DMS53 treated with DMSO at 0.1 percent for 48 hours (cell line): ENCODE measurements at regions not wholly inside any gene's neighbourhood (a gene's known extent, or its start where the extent isn't known, plus 50 kb on each side); places are given as distances from the start of the nearest gene placed in this dataset.

ENCODE experiments used
- DNase-seq: peaks from one replicate; lab custom pipeline; 2025; ENCODE audit not compliant: unreplicated experiment; lab: John Stamatoyannopoulos, UW

DNA sequence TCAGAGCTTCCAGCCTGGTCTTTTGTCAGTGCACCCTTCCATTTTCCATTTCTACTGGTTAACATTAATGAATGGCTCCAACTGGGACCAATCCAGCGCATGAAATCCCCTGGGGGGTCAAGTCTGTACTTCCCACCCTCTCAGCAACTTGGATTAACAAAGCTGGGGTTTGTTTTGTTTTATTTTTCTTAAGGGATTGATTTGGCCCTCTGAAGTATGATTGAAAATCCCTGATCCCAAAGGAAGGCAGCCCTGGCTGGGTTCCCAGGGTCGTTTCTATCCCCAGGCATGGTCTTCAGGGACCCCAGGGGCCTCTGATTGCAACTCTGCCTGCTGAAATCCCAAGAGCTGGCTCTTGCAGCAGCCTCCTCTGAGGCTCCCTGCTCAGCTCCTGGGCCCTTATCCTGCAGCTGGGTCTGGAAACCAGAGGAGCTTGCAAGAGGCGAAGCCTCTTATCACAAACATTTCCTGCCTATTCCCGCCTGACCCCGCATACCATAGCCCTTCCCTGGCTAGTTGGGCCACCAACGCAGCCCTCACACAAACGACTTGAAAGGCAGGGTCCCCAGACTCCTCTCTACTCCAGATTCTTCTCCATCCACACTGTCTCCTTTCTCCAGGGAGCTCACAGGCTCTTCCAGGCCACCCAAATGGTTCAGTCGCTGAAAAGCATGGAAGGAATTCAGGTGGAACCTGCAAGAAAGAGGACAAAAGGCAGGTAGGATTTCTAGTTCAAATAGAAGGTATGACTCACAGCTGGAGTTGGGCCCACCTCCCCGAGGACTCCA is 109.7 kb upstream of the PKDCC start:
- DNase-seq: no peak

DNA sequence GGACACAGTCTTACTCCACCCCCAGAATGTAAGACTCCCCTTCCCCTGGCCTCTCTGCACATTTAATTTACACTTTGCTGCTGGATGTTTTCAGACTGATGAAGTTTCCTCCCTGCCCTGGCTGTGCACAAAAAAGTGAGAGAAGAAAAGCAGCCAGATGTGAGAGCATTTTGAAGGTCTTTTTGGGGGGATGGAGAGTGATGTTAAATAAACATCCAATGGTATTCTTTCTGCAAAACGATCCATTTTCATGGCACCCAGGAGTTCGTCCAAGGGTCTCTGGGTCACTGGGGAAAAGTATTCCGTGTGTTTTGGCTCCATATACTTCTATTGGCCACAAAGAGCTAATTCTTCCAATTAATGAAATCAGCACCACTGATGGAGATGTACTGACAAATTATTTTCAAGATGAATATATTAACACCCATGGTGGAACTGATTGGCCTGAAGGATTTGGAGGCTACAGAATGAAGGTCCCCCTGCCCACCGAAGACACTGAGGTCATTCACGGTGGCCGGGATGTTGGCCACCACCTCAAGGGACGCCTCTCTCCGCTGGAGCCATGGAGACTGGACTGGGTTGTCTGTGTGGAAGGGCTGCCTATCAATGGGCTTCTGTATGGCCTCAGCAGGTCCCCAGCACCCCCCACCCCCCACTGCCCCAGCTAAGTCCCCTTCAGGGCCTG is 107.6 kb upstream of the PKDCC start:
- DNase-seq: no peak

DNA sequence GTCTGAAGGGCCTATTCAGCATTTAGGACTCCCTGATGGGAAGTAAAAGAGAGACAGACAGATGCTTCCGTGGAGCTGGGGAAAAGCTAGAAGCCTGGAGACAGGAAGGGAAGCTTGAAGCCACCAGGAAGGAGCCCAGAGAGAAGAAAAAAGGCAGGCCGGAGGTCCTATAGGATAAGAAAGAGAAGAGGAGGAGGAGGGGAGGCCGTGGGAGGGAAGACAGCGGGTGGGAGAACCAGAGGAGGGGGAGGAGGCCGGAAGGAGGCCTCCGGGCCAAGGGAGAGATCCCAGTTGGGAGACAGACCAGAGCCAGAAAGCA is 107.1 kb upstream of the PKDCC start:
- DNase-seq: no peak

DNA sequence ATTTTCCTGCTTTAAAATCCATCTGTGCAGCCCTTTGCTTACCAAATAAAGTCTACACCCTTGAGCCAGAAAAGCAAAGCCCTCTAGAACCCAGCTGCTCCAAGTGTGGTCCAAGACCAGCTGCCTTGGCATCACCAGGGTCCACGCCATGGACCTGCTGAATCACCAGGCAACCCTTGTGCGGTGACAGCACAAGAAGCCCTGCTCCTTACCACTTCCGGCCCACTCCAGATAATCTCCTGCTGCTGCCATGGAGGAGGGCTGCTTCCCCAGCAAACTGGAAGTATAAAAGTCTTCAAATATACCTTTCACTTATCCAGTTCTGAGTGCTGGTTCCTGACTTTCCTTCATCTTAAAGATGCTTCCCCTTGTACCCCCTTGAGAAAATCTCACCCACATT is 106.0 kb upstream of the PKDCC start:
- DNase-seq: no peak

DNA sequence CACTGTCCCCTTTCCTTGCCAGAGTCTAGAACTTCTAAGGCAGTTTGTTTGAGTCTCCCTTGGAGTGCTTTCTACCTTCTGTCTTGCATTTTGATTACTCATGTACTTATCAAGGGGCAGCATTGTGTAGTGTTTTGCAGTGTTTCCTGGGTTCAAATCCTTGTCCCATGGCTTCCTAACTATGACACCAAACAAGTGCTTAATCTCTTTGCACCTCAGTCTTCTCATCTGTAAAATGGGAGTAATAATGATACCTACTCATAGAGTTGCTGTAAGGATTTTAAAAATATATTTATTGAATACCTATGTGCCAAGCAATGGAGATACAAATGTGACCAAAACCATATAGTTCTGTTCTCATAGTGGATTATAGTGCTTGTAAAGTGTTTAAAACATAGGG is 105.5 kb upstream of the PKDCC start:
- no peak for DNase-seq

DNA sequence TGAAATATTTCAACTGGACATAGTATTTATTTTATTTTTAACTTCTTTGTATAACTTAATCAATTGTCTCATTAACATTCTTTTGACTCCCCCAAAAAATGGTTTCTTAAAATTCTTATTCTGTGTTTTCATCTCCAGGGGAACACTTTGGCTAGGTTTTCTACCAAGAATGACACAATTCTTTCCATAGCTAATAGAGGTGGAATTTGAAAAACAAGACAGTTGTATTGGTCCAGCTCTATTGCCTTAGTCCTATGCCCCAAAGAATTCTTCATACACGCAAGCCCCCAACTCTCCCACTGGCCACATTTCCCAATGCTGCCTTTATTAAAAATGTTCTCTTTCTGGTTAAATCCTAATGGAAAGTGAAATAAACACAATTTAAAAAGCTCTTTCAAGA is 104.7 kb upstream of the PKDCC start:
- no peak for DNase-seq

DNA sequence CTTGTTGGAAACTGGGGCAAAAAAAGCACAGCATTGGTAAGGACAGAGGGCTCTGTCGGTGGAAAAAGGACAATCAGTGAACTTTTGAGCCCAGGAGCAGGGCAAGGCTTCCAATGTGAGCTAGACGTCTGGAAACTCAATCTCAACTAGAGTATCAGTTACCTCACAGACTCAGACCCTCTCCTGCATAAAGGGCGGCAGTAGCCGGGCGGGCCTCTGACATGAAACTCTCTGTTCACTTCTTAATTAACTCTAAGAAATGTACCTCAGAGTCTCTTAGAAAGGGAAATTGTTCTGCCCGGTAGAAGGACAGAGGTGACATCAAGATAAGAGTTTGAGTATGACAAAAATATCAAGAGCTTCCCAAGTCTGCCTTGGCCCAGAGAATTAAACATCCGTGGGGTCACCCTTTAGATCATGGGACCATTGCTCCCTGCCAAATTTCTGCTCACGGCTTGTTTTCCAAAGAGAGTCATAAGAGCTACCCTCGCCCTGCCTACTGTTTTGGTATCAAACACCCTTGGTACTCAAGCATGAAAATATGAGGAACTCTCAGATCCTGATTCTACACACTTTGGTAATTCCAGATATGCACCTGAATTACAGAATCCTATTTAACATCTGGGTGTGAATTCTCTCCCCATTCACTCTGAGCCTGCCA is 103.5 kb upstream of the PKDCC start:
- no peak for DNase-seq

DNA sequence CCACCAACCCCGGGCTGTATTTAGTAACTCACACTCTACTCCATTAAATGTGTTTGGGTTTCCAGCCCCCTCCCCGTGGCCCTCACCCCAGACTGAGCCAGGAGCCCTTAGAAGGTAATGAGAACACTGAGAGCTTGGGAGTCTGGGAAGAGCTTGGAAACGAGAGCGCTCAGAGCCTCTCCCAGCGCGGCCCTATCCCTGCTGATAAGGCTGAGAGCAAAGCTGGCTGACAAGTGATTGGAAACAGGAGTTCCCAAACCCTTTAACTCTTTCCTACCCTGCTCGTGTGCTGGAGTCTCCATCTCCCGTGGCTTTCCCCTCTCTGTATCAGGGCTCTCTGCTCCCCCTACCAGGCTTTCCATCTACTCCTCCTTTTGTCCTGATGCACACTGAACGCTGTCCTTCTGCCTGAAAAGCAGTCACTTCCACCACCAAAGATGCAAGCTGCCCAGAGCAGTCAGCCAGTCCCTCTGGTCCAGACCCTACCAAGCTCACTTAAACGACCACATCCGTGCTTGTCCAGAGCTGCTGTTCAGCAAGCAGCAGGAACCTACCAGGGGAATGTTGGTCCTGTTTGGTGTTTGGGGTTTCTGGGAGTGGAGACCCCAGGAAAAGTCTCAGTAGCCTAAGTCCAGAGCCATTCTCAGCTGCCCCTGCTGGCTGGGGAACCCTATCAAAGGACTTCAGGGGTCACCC is 100.0 kb upstream of the PKDCC start:
- DNase-seq: no peak

DNA sequence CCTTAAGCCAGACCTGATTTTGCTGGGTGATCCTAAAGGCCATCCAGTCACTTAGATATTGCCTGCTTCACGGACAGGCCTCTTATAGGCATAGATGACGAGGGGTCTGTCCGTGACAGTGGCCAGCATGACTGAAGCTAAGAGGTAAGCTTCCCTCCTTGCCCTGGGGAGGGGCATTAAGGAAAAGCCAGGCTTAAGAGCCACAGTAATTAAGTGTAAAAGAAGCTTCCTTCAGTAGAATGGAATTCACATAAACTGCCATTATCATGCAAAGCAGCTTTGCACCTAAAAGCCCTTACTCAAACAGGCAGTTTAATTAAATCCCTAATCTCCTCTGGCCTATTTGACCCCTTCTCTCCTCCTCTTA is 99.4 kb upstream of the PKDCC start:
- DNase-seq: no peak

DNA sequence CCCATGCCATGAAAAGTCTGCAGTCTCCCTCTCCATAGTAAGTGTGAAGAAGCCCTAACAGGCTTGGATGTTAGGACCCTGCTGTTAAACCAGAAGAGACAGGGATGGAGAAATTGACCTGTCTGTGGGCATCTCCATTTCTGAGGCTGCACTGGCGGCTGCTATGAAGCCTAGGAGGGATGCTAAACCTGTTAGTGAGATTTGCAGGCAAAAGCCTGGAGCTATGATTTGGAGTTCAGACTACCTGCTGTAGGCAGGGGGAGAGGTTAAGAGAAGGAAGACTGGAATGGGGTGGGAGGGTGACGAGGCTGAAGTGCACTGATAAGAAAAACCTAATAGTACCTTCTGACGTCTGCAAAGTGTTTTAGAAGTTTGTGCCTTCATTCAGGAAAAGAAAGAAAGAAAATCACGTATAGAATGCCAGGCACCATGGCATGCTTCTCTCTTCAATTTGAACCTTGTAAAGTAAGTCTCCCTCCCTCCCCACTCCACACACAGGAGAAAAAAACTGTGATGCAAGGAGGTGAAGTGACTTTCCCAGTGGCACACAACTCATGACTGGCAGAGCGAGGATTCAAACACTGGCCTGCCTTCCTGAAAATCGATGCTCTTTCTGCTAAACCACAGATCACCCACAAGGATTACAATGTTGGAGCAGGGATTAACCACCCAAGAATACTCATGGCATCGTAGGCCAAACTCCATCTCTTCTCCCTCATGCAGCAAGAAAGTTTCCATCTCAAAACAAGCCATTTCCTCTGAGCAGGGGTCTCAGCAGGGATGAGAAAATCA is 98.5 kb upstream of the PKDCC start:
- no peak for DNase-seq

DNA sequence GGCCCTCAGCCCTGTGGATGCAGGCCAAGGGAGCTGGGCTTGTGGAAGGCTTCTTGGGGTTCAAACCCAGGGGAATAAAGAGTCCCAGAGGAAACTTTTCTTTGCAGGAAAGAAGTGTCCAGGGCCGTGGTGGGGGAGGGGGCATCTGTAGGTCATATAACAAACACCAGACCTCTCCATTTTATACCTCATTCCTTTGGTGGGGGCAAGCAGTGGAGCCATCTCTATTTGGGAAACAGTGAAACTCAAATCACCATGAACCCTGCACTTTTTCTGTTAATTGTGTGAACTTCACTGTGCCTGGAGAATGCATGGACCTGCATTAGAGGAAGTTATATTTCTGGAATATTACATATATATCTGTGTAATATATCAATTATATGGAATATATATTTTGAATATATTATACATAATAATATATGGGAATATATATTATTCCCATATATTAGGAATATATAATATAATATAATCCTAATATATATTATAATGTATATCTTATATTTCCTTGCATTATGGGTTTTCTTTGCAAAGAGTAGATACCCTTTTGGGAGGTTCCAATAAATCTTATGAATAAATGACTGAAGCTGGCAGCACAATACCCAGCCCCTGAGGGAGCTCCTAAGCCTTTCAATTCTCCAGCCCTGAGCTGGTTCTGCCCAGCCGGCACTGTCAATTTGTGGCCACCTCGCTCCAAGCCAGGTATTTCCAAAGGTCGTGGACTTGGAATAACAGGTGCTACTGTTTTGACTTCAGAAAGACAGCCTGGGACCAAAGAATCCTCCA is 97.7 kb upstream of the PKDCC start:
- no peak for DNase-seq

DNA sequence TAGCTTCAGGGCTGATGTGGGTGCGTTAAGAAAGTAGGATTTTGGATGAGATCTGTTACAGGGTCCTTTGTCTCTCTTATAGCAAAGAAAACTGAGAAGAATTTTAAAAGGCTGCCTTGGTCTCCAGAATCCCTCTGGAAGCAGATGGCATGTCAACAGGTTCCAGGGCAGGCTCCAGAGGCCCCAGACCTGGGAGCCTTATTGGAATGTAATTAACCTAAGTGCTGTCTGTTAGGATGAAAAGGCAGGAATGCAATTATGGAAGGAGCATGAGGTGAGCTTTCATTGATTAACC is 97.2 kb upstream of the PKDCC start:
- no peak for DNase-seq

DNA sequence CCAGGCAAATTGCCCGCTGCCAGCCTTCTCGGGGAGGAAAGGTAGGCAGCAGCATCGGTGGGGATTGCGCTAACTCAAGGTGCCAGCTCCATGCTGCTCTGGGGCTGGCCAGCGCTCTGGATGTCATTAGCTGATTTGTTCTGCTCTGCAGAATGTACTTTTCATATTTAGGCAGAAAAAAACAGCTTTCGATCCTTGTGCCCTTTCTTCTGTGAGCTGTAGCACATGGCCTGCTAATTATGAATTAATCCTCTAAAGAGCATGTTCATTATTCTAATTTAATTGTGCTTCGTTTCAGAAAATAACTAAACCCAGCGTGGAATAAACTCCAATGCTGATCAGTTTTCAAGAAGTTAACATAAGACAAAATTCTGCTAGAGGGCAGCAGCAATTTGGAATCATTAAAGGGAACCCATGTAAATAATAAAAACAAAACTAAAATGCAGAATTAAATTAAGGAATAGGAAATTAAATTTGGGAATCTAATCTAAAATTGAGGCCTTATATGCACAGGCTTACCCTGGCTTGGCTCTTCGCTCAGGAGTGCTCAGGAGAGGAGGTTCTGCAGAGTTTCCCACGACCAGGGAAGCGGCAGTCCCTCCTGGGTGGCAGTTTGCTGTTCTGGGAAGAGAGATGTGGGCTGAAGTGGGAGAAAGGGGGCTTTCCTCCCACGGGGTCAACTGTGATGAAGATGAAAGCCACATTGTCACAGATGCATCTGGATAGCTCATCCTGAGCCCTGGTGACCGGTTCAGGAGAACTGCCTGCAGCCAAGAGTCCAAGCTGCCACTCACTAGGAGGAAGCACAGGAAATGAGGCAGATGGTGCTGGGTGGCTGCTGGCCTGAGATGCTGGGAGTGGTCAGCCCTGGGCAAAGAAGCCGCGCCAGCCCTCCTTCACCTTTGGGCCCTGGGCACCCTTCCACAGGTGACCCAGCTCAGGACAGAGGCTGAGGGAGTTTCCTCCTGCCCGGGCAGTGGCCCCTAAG is 93.2 kb upstream of the PKDCC start:
- DNase-seq: no peak

DNA sequence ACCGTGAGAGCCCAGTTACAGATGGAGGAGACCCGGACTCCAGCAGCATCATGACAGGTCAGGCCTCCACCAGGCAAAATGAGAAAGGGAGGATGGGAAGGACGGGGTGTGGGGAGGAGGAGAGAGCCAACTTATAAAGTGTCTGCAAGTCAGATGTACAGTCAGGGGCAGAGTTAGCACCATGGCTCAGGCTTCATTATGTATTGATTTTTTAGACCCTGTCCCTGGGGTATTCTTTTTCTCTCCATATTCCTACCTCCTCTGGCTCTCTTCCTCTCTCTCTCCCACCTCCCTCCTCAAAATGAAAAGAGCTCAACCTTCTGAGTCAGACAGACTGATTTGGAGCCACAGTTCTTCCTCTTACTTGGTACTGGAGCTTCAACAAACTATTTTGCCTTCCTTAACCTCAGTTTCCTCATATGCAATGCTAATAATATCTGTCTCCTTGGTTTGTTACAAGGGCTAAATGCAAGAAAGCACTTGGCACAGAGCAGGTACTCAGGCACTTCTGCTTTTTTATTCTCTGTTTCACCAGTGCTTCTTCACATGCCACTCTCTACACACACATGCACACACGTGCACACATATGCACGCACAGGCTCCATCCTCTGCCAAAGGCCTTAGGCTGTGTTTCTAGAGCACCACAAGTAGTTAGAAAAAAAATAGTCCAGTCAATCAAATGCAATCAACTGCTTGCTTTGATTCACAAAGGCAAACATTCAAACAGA is 92.3 kb upstream of the PKDCC start:
- no peak for DNase-seq

DNA sequence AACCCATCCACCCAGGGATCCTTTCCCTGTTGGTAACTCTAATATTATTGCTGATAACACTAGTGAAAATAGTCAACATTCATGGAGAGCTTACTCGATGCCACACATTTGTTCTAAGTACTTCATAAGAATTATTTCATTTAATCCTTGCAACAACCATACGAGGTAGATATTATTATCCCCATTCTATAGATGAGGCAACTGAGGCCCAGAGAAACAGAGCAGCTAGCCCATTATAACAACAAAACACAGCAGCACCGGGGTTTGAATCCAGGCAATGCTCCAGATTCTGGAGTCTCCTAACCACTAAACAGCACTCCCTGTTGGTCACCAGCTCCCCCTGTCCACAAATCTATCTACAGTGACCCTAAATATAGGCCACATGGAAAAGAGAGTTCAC is 90.4 kb upstream of the PKDCC start:
- no peak for DNase-seq

DNA sequence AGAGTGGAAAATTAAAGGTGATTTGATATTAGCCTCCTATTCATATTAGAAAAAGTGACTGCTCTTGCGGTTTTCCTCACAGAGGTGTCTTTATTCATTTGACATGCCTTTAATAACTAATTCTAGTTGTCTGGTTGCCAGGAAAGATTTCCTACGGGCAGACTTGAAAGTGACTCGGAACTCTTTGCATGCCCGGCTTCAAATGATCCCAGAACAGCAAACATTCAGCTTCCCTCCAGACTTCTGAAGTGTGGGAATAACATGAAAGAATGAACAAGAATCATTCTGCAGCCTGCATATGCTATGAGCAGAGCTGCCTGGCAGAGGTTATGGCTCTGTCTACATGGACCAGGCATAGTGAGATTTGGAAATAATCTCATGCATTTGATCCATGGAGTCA is 89.6 kb upstream of the PKDCC start:
- no peak for DNase-seq

DNA sequence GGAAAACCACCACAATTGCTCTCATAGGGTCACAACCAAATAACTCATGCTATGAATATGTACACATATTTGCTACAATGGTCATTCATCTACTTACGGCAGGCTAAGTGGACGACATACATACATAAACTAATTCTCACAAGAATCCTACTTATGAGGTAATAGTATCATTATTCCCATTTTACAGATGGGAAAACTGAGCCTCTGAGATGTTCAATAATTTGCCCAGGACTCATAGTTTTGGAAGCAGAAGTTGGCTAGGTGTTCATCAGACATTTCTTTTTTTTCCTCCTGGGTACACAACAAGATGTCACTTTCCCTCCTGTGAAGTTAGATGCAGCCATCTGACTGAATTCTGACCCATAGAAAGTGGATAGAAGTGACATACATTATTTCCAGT is 89.0 kb upstream of the PKDCC start:
- no peak for DNase-seq

DNA sequence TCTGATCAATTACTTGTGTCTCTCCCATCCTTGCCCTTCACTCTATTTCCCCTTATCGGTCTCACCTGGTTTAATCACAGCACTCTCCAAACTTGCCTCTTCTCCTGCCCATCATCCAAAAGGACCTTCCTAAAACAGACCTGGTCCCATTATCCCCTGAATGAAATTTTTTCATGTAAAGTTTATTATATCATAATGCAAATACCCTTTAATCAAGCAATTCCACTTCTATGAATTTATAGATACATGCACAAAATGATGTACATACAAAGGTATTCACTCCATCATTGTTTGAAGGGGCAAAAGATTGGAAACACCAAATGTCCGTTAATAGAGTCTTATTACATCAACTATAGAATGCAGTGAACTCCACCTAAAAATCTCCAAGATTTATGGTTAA is 88.1 kb upstream of the PKDCC start:
- DNase-seq: no peak
